HG02840 (cell line): ENCODE measurements at regions not wholly inside any gene's neighbourhood (a gene's known extent, or its start where the extent isn't known, plus 50 kb on each side); places are given as distances from the start of the nearest gene placed in this dataset.
"Not testable (repeated sequence)": the region's sequence is repeated elsewhere in the genome, so short reads cannot be mapped to it uniquely, and the experiment has no call there.

Source experiments
- ATAC-seq: cut with Tn5 transposase; IDR thresholded peaks from one replicate; pipeline ENCODE4 v1.9.1; 2021; ENCODE audit warnings: mild to moderate bottlenecking, moderate library complexity, moderate number of reproducible peaks; ENCODE audit not compliant: unreplicated experiment, low FRiP score

DNA sequence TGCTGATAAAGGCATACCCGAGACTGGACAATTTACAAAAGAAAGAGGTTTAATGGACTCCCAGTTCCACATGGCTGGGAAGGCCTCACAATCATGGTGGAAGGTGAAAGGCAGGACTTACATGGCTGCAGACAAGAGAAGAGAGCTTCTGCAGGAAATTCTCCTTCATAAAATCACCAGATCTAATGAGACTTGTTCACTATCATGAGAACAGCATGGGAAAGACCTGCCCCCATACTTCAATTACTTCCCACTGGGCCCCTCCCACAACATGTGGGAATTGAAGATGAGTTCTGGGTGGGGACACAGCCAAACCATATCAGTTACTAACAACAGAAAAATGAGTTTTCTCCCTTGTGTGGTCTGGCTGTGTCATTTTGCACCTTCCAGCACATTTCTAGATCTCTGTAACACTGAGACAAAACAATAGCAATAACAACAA is 741.4 kb downstream of the KCNT2 start:
- ATAC-seq, result no peak

- no peak for ATAC-seq
These were observed 742.0 kb downstream of the KCNT2 start for GRCh38 chr1:195866091-195866780.

DNA sequence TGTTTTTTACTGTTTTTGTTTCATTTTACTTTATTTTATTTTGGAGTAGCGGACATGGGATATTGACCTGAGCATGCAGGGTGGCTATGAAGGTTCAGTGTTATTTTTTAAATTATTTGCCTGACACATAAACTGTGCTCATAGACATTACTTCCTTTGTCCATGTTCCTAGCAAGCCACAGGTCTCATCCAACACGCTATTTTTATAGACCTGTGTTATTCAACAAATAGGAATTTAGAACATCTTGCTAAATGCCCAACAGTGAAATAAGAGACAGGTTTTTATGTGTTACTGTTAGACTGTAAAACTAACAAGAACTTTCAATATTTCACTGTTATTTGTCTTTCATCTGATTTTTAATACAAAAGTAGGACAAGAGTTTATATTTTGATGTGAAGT is 756.4 kb downstream of the KCNT2 start:
- no peak for ATAC-seq

DNA sequence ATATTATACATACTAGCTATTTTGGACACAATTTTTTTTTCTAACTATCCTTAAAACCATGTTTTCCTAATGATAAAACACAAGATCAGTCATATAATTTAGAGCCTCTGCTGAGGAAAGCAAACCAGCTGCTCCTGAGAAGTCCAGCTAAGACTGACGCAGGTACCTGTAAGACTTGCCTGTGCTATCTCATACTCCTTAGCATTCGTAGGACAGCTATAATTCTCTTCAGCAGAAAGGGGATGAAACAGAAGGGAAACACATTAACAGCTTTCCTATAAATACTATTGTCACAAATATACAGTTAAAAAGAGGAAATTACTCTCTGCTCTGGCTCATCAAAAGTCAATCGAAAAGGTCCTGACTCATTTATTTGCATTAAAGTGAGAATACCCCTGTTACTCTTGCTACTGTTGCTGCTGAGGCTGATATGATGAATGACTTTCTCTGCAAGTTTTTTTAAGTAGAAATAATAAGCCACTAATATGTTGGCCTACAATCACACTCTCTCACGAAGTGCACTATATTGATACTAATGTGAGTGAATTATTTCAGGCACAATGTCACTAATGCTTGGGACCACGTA is 757.1 kb downstream of the KCNT2 start:
- ATAC-seq, result no peak

DNA sequence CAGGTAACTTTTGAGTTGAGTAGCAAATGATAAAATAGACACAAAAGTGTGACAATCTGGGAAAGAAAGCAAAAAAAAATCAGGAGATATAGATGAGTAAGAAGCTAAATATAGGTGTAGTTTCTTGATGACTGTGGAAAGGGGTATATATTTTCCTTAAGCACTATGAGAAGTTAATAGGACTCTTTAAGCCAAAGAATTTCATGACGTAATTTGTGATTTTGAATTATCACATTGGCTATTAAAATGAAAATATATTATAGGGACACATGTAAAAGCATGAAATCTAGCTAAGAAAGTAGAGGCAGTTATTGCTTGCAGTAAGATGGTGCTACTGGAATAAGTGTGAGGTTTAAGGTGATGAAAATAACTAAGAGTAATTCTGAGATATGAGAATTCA is 759.1 kb downstream of the KCNT2 start:
- ATAC-seq, result no peak

DNA sequence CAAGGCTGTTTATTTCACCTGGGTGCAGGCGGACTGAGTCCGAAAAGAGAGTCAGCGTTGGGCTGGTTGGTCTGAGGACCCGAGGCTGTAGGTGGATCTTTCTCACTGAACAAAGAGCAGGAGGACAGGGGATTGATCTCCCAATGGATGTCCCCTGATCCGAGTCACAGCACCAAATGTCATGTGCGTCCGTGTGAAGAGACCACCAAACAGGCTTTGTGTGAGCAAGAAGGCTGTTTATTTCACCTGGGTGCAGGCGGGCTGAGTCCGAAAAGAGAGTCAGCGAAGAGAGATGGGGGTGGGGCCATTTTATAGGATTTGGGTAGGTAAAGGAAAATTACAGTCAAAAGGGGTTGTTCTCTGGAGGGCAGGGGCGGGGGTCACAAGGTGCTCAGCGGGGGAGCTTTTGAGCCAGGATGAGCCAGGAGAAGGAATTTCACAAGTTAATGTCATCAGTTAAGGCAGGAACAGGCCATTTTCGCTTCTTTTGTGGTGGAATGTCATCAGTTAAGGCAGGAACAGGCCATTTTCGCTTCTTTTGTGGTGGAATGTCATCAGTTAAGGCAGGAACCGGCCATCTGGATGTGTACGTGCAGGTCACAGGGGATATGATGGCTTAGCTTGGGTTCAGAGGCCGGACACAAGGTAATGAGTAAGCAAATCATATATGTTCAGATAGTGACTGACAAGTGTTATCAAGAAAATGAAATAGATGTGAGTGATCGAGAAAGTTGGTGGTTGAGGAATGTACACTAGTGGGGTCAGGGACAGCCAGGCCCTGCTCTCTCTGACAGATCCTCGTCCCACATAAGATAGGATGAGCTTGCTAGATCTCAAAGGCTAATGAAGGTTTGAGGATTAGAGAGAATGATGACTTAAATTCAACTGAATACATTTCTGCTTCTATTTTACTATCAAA is 760.0 kb downstream of the KCNT2 start:
- ATAC-seq, result not testable (repeated sequence)

GRCh38 chr1:195831789-195832188 is 776.5 kb downstream of the KCNT2 start:
- ATAC-seq, result no peak

GRCh38 chr1:195828325-195828724 is 779.9 kb downstream of the KCNT2 start:
- ATAC-seq, result no peak

DNA sequence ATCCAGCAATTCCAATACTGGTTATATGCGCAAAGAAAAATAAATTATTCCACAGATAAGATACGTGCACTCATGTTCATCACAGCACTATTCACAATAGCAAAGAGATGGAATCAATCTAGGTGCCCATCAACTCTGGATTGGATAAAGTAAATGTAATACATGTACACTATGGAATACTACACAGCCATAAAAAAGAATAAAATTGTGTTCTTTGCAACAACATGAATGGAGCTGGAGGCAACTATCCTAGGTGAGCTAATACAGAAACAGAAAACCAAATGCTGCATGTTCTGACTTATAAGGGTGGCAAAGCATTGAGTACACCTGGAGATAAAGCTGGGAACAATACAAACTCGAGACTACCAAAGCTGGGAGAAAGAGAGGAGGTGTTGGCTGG is 787.3 kb downstream of the KCNT2 start:
- no peak for ATAC-seq

GRCh38 chr1:195806060-195806459 is 802.2 kb downstream of the KCNT2 start:
- ATAC-seq, result no peak

DNA sequence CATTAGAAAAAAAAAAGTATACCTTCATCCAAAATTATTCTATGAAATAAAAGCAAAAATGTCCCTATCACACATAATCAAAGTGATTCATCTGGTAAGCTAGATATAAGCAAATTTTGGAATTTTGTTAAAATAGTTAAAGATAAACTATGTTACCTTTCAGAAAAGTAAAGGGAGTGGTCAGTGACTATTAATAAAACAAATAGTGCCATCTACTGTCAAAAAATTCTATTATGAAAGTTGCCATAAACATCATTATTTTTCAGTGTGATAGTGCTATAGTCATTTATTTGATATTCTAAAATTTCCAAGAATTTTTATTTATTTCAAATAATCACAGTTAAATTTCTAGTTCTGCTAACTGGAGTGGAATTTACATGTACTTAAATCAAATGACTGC is 803.7 kb downstream of the KCNT2 start:
- no peak for ATAC-seq

- ATAC-seq, result no peak
These were observed 809.2 kb downstream of the KCNT2 start for GRCh38 chr1:195799016-195799415.

GRCh38 chr1:195794225-195794624 is 814.0 kb downstream of the KCNT2 start:
- ATAC-seq, result no peak

DNA sequence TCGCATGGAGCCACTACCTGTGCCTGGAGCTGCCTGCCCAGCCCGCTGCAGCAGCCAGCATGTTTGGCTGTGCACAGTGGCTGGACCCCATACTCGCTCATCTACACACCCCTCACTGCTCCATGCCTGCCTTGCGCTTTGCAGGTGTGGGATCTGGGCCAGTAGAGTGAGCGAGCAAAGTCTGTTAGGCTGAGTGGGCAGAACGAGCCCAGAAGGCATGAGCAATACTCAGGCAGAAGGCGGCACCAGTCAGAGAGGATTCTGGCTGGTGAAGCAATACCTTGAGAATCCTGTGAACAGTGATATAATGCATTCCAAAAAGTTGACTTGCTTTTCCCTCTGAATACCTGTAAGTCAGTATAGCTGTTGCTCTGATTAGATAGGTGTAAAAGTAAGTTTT is 816.4 kb downstream of the KCNT2 start:
- ATAC-seq, result no peak

GRCh38 chr1:195790514-195791168 is 817.6 kb downstream of the KCNT2 start:
- ATAC-seq, result no peak

GRCh38 chr1:195789321-195789720 is 818.9 kb downstream of the KCNT2 start:
- no peak for ATAC-seq

DNA sequence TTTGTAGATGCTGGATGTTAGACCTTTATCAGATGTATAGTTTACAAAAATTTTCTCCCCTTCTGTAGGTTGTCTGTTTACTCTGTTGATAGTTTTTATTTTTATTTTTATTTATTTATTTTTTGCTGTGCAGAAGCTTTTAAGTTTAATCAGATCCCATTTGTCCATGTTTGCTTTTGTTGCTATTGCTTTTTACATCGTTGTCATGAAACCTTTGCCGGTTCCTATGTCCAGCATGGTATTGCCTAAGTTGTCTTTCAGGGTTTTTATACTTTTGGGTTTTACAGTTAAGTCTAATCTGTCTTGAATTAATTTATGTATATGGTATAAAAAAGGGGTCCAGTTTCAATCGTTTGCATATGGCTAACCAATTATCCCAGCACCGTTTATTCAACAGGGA is 819.5 kb downstream of the KCNT2 start:
- no peak for ATAC-seq

DNA sequence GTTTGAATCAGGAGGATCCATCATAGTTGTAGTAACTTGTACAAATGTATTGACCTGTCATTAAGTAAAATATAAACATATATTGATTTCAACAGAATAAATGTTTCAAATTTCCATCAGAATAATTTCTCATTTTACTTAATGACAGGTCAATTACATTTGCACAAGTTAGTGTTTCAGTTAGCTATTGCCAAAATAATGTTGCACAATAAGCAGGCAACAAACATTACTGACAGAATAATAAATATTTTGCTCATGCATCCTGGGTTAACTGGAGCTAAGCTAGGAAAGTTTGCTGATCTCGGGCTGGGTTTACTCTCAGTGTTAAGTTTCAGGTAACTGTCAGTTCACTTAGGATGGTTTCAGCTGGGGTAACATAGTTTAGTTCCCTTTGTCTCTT is 822.4 kb downstream of the KCNT2 start:
- ATAC-seq, result no peak

DNA sequence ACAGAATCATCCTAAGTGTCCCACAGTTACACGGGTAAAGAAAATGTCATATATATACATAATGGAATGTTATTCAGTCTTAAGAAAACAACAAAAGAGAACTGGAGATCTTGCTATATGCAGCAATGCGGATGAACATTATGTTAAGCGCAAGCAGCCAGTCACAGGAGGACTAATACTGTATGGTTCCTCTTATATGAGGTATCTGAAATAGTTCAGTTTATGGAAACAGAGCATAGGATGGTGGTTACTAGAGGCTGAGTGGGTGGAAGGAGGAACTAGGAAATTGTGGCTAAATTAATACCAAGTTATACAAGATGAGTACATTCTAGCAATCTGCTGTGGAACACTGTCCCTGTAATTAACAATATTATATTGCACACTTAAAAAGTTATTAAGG is 834.3 kb downstream of the KCNT2 start:
- no peak for ATAC-seq

DNA sequence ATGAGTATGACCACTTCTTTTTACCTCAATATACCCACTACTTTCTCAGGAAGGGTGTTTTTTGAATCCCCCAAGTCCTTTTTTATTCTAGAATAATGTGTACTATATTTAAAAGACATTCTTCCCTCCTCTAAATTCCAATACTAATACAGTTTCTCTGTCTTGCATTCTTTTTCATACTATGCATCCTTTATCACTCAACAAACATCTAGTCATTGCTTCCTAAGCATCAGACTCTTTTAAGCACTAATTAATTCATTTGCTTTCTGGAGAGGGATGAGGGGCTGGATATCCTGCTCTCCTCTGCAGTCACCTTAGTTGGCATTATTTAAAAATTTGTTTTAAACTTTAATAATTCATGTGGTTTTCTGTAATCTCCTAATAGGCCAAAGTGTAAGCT is 838.8 kb downstream of the KCNT2 start:
- ATAC-seq, result no peak

GRCh38 chr1:195768936-195769335 is 839.3 kb downstream of the KCNT2 start:
- ATAC-seq, result no peak
